Left forelimb (tissue), 1 donor: ENCODE measurements at regions not wholly inside any gene's neighbourhood (a gene's known extent, or its start where the extent isn't known, plus 50 kb on each side); places are given as distances from the start of the nearest gene placed in this dataset.

Source experiments
- DNase-seq: peaks from one replicate; pipeline ENCODE4 v3.0.0-alpha.2; 2018; ENCODE audit warnings: low spot score

GRCh38 chr18:39519741-39520140 is 1954.1 kb upstream of the CELF4 start:
- DNase-seq: no peak

GRCh38 chr18:39515299-39515698 is 1949.7 kb upstream of the CELF4 start:
- no peak for DNase-seq

DNA sequence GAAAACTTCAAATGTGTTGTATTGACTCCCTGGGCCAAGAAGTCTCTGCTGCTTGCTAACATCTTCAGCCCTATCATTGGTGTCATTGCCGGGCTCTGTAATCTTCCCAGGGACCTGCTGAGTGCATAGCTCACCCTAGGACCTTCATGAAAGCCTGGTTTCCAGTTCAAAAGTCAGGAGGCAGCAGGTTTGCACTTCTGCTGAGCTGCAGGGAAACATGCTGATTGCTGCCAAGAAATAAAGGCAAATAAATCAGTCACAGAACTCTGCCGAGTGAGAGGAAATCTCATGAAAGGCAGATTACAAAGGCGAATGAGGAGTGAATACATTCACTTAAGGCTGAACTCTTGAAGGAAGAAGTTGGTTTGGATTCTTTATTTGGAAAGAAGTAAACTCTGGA is 1947.6 kb upstream of the CELF4 start:
- DNase-seq: no peak

GRCh38 chr18:39506581-39507330 is 1941.2 kb upstream of the CELF4 start:
- no peak for DNase-seq

DNA sequence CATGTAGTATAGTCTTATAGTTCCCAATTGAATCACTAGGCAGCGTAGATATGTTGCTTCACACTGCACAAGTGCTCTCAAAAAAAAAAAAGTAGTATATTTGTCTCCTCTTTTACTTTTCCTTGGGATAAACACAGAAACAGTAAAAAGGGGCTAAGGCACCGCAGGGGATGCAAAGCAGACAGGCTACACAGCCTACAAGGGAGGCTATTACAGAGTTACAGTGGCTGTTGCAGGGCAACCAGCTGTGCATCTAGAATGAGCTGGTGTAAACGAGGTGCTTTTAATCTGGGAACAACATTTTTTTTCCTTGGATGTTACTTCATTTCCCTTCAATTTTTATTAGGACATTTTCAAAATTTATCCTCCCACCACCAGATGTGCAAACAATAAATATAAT is 1934.7 kb upstream of the CELF4 start:
- DNase-seq: no peak

DNA sequence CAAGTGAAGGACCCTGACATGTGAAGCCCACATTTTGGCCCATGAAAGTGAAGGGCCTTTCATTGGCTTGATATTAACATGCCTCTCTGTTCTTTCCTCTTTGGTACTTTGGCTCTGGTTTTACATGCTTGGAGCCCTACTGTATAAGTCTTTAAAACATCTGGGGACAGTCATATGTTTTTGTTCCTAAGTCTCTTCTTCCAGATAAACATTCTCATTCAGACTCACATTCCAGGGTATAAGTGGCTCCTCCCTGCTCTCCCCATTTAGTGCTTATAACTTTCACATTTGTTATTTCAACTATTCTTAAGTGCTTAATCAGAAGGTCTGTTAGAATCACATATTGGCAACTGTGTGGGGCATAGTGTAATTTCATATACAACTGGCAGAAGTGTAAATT is 1932.2 kb upstream of the CELF4 start:
- no peak for DNase-seq

DNA sequence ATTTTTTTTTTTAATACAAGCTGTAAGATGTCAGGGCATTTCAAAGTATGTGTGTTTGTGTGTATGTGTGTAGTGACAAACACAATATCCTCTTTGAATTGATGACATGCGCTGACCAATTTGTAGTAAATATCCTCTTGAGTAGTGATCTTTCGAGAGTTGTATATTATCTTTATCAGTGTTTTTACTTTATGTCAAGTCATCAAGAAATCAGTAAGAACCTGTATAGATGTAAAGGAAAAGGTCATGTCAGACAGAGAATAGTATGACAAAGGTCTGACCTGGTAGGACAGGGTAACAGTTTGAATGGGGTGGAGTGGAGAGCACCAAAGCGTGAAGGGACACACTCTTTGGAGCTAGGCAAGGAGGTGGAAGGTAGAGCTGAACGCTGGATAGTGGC is 1931.4 kb upstream of the CELF4 start:
- no peak for DNase-seq

DNA sequence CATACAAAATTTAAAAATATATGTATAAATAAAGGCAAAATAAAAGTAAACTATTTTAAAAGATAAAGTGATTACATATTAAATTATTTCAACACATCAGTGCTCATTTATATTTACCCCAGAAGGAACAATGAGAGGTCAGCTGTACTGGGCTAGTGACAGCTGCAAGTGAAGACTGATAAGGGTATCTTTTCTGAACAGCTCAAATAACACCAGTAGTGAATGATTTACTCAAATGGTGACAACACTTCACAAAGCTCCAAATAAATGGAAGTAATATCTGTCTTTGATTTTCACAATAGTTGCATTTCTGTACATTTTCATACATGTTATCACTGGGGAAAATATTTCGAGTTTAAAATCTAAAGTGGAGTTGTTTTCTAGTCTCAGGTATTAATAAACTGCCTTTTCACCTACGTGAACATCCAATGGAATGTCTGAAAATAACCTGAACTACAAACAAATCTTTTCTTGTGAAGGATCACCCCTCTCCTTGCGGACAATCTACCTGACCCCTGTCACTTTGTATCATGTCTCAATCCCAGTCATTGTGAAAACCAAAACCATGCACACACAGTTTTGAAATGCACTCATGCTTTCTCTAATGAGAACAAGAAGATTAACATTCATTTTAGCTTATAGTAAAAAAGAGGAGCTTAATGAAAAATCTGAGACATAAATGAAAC is 1928.8 kb upstream of the CELF4 start:
- DNase-seq: no peak

- no peak for DNase-seq
Observed at GRCh38 chr18:39491408-39491807, 1925.8 kb upstream of the CELF4 start.

DNA sequence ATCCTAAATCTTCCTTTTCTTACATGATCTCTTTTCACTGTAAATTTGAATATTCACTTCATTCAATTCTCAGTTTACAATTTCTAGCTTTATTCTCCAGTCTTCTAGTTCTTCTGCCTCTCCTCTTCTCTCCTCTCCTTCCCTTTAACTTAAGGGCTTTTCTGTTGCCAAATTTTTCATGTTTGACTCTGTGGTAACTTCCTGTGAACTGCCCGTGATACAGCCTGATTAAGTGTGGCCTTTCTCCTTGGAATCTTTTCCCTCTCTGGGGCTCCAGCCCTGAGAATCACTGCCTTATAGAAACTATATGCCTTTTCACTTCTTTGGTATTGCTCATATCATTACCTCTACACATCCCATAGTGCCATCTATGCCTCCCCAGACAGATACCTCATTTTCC is 1923.8 kb upstream of the CELF4 start:
- no peak for DNase-seq

GRCh38 chr18:39487932-39488331 is 1922.3 kb upstream of the CELF4 start:
- DNase-seq: no peak

- no peak for DNase-seq
Observed at GRCh38 chr18:39486268-39486667, 1920.7 kb upstream of the CELF4 start.

DNA sequence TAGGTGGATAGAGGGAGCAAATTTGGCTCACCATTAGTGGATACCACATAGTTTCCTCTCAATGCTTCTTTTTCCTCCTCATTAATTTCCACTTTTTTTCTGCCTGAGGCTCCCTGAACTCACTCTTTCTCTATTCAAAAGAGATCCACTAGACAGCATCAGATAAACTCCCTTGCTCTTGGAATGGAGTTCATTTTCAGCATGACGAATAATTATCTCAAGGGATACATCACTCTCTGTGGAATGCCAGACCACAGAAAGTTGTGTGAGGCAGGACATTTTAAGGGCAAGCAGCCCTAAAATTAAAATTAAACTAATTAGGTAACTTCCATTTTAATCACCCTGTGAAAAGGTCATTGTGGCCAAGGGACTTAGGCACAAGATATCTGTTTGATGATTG is 1920.1 kb upstream of the CELF4 start:
- no peak for DNase-seq

DNA sequence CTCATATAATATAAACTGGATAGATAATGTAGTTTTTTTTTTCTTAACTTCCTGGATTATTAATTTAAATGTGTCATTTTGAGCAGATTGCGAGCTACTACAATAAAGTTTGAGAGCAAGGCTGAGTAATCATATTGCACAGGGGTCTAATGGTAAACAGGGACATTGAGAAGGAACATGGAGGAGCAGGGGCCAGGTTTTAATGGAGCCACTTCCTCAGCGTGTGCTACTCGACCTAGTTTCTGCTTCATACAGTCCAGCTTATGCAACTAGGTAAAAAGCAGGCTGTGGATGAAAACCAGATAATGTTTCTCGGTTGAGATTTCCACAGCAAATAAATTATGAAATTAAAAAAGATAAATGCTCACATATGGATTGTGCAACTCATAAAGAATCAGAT is 1915.7 kb upstream of the CELF4 start:
- DNase-seq: no peak

GRCh38 chr18:39480494-39481195 is 1915.0 kb upstream of the CELF4 start:
- DNase-seq: no peak

DNA sequence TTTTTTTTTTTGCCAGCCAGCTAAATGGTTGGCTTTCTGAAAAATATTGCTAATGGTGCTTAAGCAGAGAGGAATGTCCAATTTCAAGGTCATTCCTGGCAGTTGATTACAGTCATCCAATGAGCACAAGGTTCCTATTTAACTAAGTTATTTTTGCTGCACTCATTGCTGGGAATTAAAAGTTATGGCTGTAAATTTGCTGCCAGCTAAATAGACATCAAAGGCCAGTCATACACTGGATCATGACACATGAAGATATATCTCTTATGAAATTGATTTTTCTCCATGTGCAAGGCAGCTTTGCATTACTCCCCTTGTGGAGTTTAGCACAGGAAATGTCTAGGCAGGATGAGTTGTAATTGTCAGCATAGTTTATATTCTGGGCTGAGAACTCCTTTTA is 1898.4 kb upstream of the CELF4 start:
- no peak for DNase-seq

GRCh38 chr18:39462436-39462835 is 1896.8 kb upstream of the CELF4 start:
- DNase-seq: no peak

GRCh38 chr18:39460136-39460535 is 1894.5 kb upstream of the CELF4 start:
- DNase-seq: no peak

DNA sequence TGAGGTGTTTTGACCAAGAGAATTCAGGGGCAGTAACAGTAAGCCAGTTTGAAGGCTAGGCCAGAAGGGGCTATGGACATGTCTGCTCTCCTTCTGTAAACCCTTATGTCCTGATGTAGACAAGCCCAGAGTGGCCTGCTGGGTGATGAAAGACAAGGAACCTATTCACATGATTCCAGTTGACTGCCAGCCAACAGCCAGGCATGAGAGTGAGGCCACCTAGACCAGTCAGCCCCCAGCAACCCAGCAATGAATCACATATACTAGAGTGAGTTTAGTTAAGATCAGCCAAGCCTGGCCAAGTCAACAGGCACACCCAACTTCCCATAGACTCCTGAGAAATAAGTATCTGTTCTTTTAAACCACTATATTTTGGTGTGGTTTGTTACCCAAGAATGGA is 1889.7 kb upstream of the CELF4 start:
- DNase-seq: no peak

- no peak for DNase-seq
Observed at GRCh38 chr18:39454866-39455265, 1889.3 kb upstream of the CELF4 start.

GRCh38 chr18:39453882-39454281 is 1888.3 kb upstream of the CELF4 start:
- DNase-seq: peak; percentile 73

DNA sequence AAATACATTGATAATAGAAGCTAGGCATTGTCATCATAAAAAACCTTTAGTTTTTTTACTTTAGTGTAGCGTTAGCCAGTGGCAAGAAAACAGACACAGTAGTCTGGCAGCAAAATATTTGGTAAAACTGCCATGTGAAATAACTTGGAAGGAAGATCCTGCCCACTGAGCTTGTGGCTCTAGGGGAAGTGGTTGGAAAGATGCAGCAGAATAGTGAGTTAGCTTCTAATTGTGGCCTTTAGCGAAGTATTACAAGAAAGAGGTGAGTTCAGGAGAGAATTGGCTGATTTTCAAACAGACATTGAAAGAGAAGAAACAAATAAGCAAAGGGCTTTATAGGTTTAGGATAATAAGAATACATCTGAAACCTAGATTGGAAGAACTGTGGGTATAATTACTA is 1887.8 kb upstream of the CELF4 start:
- DNase-seq: no peak

DNA sequence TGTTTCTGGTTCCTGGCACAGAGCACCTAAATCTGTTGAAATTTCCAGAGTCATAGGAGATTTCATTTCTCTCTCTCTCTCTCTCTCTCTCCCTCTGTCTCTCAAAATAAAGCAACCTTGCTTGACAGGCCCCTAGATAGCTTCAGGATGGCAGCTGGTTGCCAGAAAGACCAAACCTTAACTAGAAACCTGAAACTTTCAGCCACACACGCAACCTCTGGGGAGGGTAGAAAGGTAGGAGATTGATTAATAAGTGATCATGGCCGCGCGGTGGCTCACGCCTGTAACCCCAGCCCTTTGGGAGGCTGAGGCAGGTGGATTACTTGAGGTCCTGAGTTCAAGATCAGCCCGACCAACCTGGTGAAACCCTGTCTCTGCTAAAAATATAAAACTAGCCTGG is 1885.4 kb upstream of the CELF4 start:
- DNase-seq: no peak
